Activated naive CD4-positive, alpha-beta T cell treated with anti-CD3 and anti-CD28 coated beads for 36 hours (primary cell): ENCODE measurements at regions not wholly inside any gene's neighbourhood (a gene's known extent, or its start where the extent isn't known, plus 50 kb on each side); places are given as distances from the start of the nearest gene placed in this dataset.

Experiments used
- CTCF ChIA-PET: fragments of 350-600 bp; sonication (Branson Sonifier 250); formaldehyde crosslinking; loops from one replicate; lab custom pipeline; 2021; ENCODE audit warnings: antibody characterized with exemption; lab: Charles Lee
- DNase-seq: peaks from one replicate; pipeline ENCODE4 v3.0.0-alpha.2; 2020
- H3K27ac Mint-ChIP-seq: one replicate; pipeline ENCODE4 v1.8.0; 2021; ENCODE audit warnings: mild to moderate bottlenecking, mixed read lengths
- H3K27me3 Mint-ChIP-seq: one replicate; pipeline ENCODE4 v1.8.0; 2021; ENCODE audit warnings: low read depth, mixed read lengths
- H3K36me3 Mint-ChIP-seq: one replicate; pipeline ENCODE4 v1.8.0; 2021; ENCODE audit warnings: low read depth, mixed read lengths
- H3K4me1 Mint-ChIP-seq: one replicate; pipeline ENCODE4 v1.8.0; 2021; ENCODE audit warnings: low read depth, mixed read lengths
- H3K4me3 Mint-ChIP-seq: one replicate; pipeline ENCODE4 v1.8.0; 2021; ENCODE audit warnings: mild to moderate bottlenecking, moderate library complexity, mixed read lengths
- H3K9me3 Mint-ChIP-seq: one replicate; pipeline ENCODE4 v1.8.0; 2021; ENCODE audit warnings: mixed read lengths
- intact Hi-C: fragments of 100-400 bp; cut with micrococcal nuclease; formaldehyde crosslinking; loops from one replicate; pipeline ENCODE4 v1.15.1; 2023

- DNase-seq = no peak
- H3K4me1 Mint-ChIP-seq = peaks cover 13% of the 10 kb centered on the region
- no peaks in the 10 kb centered on the region for H3K36me3 Mint-ChIP-seq
- peak overlapping the region; percentile 86 for H3K4me3 Mint-ChIP-seq
- intact Hi-C loops = loop anchor here (1.0 to 10.0 kb wide), 9 partner anchors 22 to 937 kb away; partner anchors contain the start of genes B3GNT2, FAM161A, PAPOLG and PEX13
- H3K27me3 Mint-ChIP-seq = no peaks in the 10 kb centered on the region
- peak overlapping the region; percentile 59 for H3K27ac Mint-ChIP-seq
- H3K9me3 Mint-ChIP-seq = no peaks in the 10 kb centered on the region
- CTCF ChIA-PET = interaction anchor here (1.4 kb wide), 1 partner anchor 70 kb away, joined by 3 read pairs; no protein-coding TSS in a partner anchor
Measured at GRCh38 chr2:61693744-61694143, 155.6 kb upstream of the XPO1 start.

- H3K36me3 Mint-ChIP-seq = no peaks in the 10 kb centered on the region
- no peak overlapping the region for H3K27ac Mint-ChIP-seq
- no peaks in the 10 kb centered on the region for H3K27me3 Mint-ChIP-seq
- no peak overlapping the region for H3K4me3 Mint-ChIP-seq
- CTCF ChIA-PET = no interaction called here
- no peak for DNase-seq
- intact Hi-C loops = loop anchor here (10.0 kb wide), 1 partner anchor 505 kb away; the partner anchor contains the start of gene B3GNT2
- peaks cover 13% of the 10 kb centered on the region for H3K4me1 Mint-ChIP-seq
- no peaks in the 10 kb centered on the region for H3K9me3 Mint-ChIP-seq
Measured at GRCh38 chr2:61690078-61690596, 152.0 kb upstream of the XPO1 start.

- Mint-ChIP-seq H3K27me3 (no peaks in the 10 kb centered on the region), H3K27ac (no peak overlapping the region), H3K4me1 (peaks cover 13% of the 10 kb centered on the region), H3K9me3 (no peaks in the 10 kb centered on the region), H3K4me3 (no peak overlapping the region), H3K36me3 (no peaks in the 10 kb centered on the region)
- no peak for DNase-seq
- intact Hi-C loops = no loop called here
- CTCF ChIA-PET = interaction anchor here (0.6 kb wide), 1 partner anchor 82 kb away, joined by 3 read pairs; no protein-coding TSS in a partner anchor
Measured at GRCh38 chr2:61689568-61689967, 151.4 kb upstream of the XPO1 start.

GRCh38 chr2:61688369-61689334, 150.5 kb upstream of the XPO1 start:
- Mint-ChIP-seq H3K27ac (no peak overlapping the region), H3K4me3 (no peak overlapping the region)
- intact Hi-C loops = no loop called here

GRCh38 chr2:61679096-61679495, 140.9 kb upstream of the XPO1 start:
- Mint-ChIP-seq H3K4me1 (no peaks in the 10 kb centered on the region), H3K27ac (no peak overlapping the region), H3K36me3 (peaks cover 3% of the 10 kb centered on the region), H3K9me3 (peaks cover 21% of the 10 kb centered on the region), H3K27me3 (no peaks in the 10 kb centered on the region), H3K4me3 (no peak overlapping the region)
- intact Hi-C loops = loop anchor here (10.0 kb wide), 2 partner anchors 794 to 874 kb away; partner anchors contain the start of gene REL
- DNase-seq = no peak
- CTCF ChIA-PET = no interaction called here

More at GRCh38 chr2:61688369-61689334, 150.5 kb upstream of the XPO1 start:
- DNase-seq = no peak
- Mint-ChIP-seq H3K27me3 (no peaks in the 10 kb centered on the region), H3K9me3 (no peaks in the 10 kb centered on the region), H3K4me1 (peaks cover 7% of the 10 kb centered on the region), H3K36me3 (no peaks in the 10 kb centered on the region)
- CTCF ChIA-PET = interaction anchor here (0.7 kb wide), 1 partner anchor 77 kb away, joined by 4 read pairs; no protein-coding TSS in a partner anchor

GRCh38 chr2:61677942-61678341, 139.8 kb upstream of the XPO1 start:
- H3K36me3 Mint-ChIP-seq = peaks cover 3% of the 10 kb centered on the region
- H3K9me3 Mint-ChIP-seq = peaks cover 22% of the 10 kb centered on the region
- DNase-seq = no peak
- H3K27ac Mint-ChIP-seq = no peak overlapping the region
- H3K4me1 Mint-ChIP-seq = no peaks in the 10 kb centered on the region
- intact Hi-C loops = loop anchor here (10.0 kb wide), 2 partner anchors 793 to 873 kb away; partner anchors contain the start of gene REL
- H3K4me3 Mint-ChIP-seq = no peak overlapping the region
- H3K27me3 Mint-ChIP-seq = no peaks in the 10 kb centered on the region
- CTCF ChIA-PET = interaction anchor here (0.6 kb wide), 1 partner anchor 737 kb away, joined by 5 read pairs; no protein-coding TSS in a partner anchor

- Mint-ChIP-seq H3K4me1 (no peaks in the 10 kb centered on the region), H3K27me3 (no peaks in the 10 kb centered on the region), H3K27ac (no peak overlapping the region), H3K36me3 (peaks cover 3% of the 10 kb centered on the region), H3K4me3 (no peak overlapping the region), H3K9me3 (peaks cover 22% of the 10 kb centered on the region)
- intact Hi-C loops = loop anchor here (10.0 kb wide), 2 partner anchors 793 to 873 kb away; partner anchors contain the start of gene REL
- no peak for DNase-seq
- CTCF ChIA-PET = no interaction called here
Measured at GRCh38 chr2:61677306-61677705, 139.2 kb upstream of the XPO1 start.

GRCh38 chr2:61675204-61675603, 137.0 kb upstream of the XPO1 start:
- Mint-ChIP-seq H3K27me3 (no peaks in the 10 kb centered on the region), H3K27ac (no peak overlapping the region), H3K4me1 (peaks cover 17% of the 10 kb centered on the region), H3K9me3 (peaks cover 22% of the 10 kb centered on the region), H3K4me3 (no peak overlapping the region), H3K36me3 (peaks cover 3% of the 10 kb centered on the region)
- intact Hi-C loops = loop anchor here (10.0 kb wide), 2 partner anchors 790 to 870 kb away; partner anchors contain the start of gene REL
- CTCF ChIA-PET = interaction anchor here (0.8 to 1.2 kb wide), 2 partner anchors 13 kb away, joined by 3 read pairs; no protein-coding TSS in a partner anchor
- no peak for DNase-seq

- H3K9me3 Mint-ChIP-seq = peaks cover 22% of the 10 kb centered on the region
- H3K36me3 Mint-ChIP-seq = peaks cover 3% of the 10 kb centered on the region
- H3K27ac Mint-ChIP-seq = peak overlapping the region; percentile 17
- intact Hi-C loops = loop anchor here (1.0 to 10.0 kb wide), 5 partner anchors 23 to 867 kb away; partner anchors contain the start of genes REL and XPO1
- H3K4me3 Mint-ChIP-seq = no peak overlapping the region
- no peaks in the 10 kb centered on the region for H3K27me3 Mint-ChIP-seq
- CTCF ChIA-PET = interaction anchor here (1.3 to 1.4 kb wide), 2 partner anchors 14 to 120 kb away, joined by 3 to 8 read pairs; no protein-coding TSS in a partner anchor
- H3K4me1 Mint-ChIP-seq = peaks cover 17% of the 10 kb centered on the region
- no peak for DNase-seq
Measured at GRCh38 chr2:61671561-61672315, 133.6 kb upstream of the XPO1 start.

- H3K27me3 Mint-ChIP-seq = no peaks in the 10 kb centered on the region
- peaks cover 18% of the 10 kb centered on the region for H3K9me3 Mint-ChIP-seq
- H3K4me1 Mint-ChIP-seq = peaks cover 17% of the 10 kb centered on the region
- DNase-seq = peak; percentile 51
- H3K36me3 Mint-ChIP-seq = peaks cover 3% of the 10 kb centered on the region
- intact Hi-C loops = loop anchor here (1.0 to 10.0 kb wide), 5 partner anchors 23 to 866 kb away; partner anchors contain the start of genes REL and XPO1
- CTCF ChIA-PET = interaction anchor here (0.6 to 2.1 kb wide), 4 partner anchors 10 to 121 kb away, joined by 3 to 8 read pairs (median 4); no protein-coding TSS in a partner anchor
- H3K27ac Mint-ChIP-seq = peak overlapping the region; percentile 57
- peak overlapping the region; percentile 10 for H3K4me3 Mint-ChIP-seq
Measured at GRCh38 chr2:61670591-61671501, 132.7 kb upstream of the XPO1 start.
